GM12878 (cell line): ENCODE measurements at regions not wholly inside any gene's neighbourhood (a gene's known extent, or its start where the extent isn't known, plus 50 kb on each side); places are given as distances from the start of the nearest gene placed in this dataset.

ENCODE experiments used
- ATAC-seq: fragments of 200-7000 bp; cut with Tn5 transposase; 3 replicates; pipeline ENCODE4 v1.9.1; 2020; ENCODE audit warnings: mild to moderate bottlenecking, moderate library complexity
- BruUV-seq: library from RNA; stranded (reverse); fragments of 400-500 nt; replicated peaks from 2 replicates; lab custom pipeline; 2021; lab: Mats Ljungman, UMichigan
- CTCF ChIA-PET: fragments of 300-600 bp; sonication (Branson Sonifier 250); formaldehyde crosslinking; extraction: SDS; loops from one replicate; lab custom pipeline; 2021; ENCODE audit warnings: inconsistent platforms; lab: Yijun Ruan, JAX
- POLR2A ChIA-PET: fragments of 350-600 bp; formaldehyde crosslinking; extraction: SDS; loops from one replicate; lab custom pipeline; 2021; ENCODE audit warnings: inconsistent platforms; lab: Charles Lee
- RAD21 ChIA-PET: fragments of 300-600 bp; sonication (Branson Sonifier 250); formaldehyde crosslinking; loops from one replicate; lab custom pipeline; 2023; ENCODE audit warnings: antibody characterized with exemption; ENCODE audit not compliant: unreplicated experiment; lab: Charles Lee
- SMC1A ChIA-PET: fragments of 300-600 bp; sonication (Branson Sonifier 250); formaldehyde crosslinking; loops from one replicate; lab custom pipeline; 2023; ENCODE audit not compliant: unreplicated experiment, uncharacterized antibody; lab: Charles Lee
- DNase-seq: peaks from one replicate; pipeline ENCODE4 v3.0.0-alpha.2; 2011; ENCODE audit warnings: low read depth, low spot score
- FAIRE-seq: peaks from 3 replicates; lab custom pipeline; 2011; peaks lifted over from hg19 to GRCh38; lab: Jason Lieb, UNC
- H2AFZ ChIP-seq: 2 replicates; pipeline ENCODE4 v1.6.0; 2011; ENCODE audit warnings: low read depth, low read length, control low read depth; ENCODE audit not compliant: control insufficient read depth
- H3K27ac ChIP-seq: 2 replicates; pipeline ENCODE4 v1.5.1; 2011; ENCODE audit warnings: control low read depth; ENCODE audit not compliant: control insufficient read depth, insufficient read depth
- H3K27me3 ChIP-seq, 2 experiments: replicated peaks in 1 of 2; 2 replicates each; pipeline versions ENCODE4 v1.6.0 to v1.6.1; 2011; ENCODE audit warnings: low read length in 1 of 2; ENCODE audit not compliant: control insufficient read depth in 2 of 2, insufficient read depth in 2 of 2
- H3K36me3 ChIP-seq, 2 experiments: 2 replicates each; pipeline ENCODE4 v1.5.1; 2011; ENCODE audit warnings: low read length in 1 of 2; ENCODE audit not compliant: control insufficient read depth in 2 of 2, insufficient read depth in 2 of 2
- H3K4me1 ChIP-seq: 2 replicates; pipeline ENCODE4 v1.6.1; 2011; ENCODE audit warnings: mild to moderate bottlenecking, low read length, moderate library complexity, mixed read lengths; ENCODE audit not compliant: control insufficient read depth, insufficient read depth
- H3K4me2 ChIP-seq: 2 replicates; pipeline ENCODE4 v1.6.0; 2011; ENCODE audit warnings: control low read depth; ENCODE audit not compliant: control insufficient read depth, insufficient read depth
- H3K4me3 ChIP-seq: fragments of 200-600 bp; sonication (generic); 2 replicates; pipeline ENCODE4 v1.5.1; 2016
- H3K79me2 ChIP-seq: 2 replicates; pipeline ENCODE4 v1.6.0; 2011; ENCODE audit warnings: low read length; ENCODE audit not compliant: control insufficient read depth, insufficient read depth
- H3K9ac ChIP-seq: 2 replicates; pipeline ENCODE4 v1.8.0; 2011; ENCODE audit warnings: low read length, control low read depth, mixed read lengths; ENCODE audit not compliant: control insufficient read depth, insufficient read depth
- H3K9me3 ChIP-seq: replicated peaks from 3 replicates; pipeline ENCODE4 v1.5.1; 2011; ENCODE audit warnings: mild to moderate bottlenecking, low read length; ENCODE audit not compliant: control insufficient read depth, insufficient read depth
- H4K20me1 ChIP-seq: 2 replicates; pipeline ENCODE4 v1.6.0; 2011; ENCODE audit not compliant: control insufficient read depth, insufficient read depth
- BRCA1 ChIP-seq: IDR thresholded peaks from 2 replicates; pipeline ENCODE4 v1.6.1; 2011; ENCODE audit warnings: low read depth, low read length, improper control_type of control experiment
- CBX5 ChIP-seq: sonication (generic); IDR thresholded peaks from 2 replicates; pipeline ENCODE4 v1.6.1; 2016; ENCODE audit warnings: low read depth, moderate library complexity, mild to moderate bottlenecking, inconsistent platforms
- E4F1 ChIP-seq: fragments of 450-650 bp; IDR thresholded peaks from 2 replicates; pipeline ENCODE4 v1.6.1; 2018; ENCODE audit warnings: borderline replicate concordance, mild to moderate bottlenecking; ENCODE audit not compliant: partially characterized antibody
- PML ChIP-seq: IDR thresholded peaks from 2 replicates; pipeline ENCODE4 v1.6.1; 2012; ENCODE audit warnings: low read length, inconsistent platforms
- POLR2AphosphoS2 ChIP-seq: IDR thresholded peaks from 2 replicates; pipeline ENCODE4 v1.6.1; 2011; ENCODE audit warnings: low read depth, mild to moderate bottlenecking, low read length, improper control_type of control experiment, moderate library complexity
- POLR2AphosphoS5 ChIP-seq: IDR thresholded peaks from 2 replicates; pipeline ENCODE4 v1.6.1; 2011; ENCODE audit warnings: mild to moderate bottlenecking, low read length, inconsistent platforms
- RCOR1 ChIP-seq: conservative IDR thresholded peaks from 2 replicates; pipeline ENCODE4 v1.6.1; 2012; ENCODE audit warnings: low read depth, low read length, improper control_type of control experiment
- SIX5 ChIP-seq: IDR thresholded peaks from 2 replicates; pipeline ENCODE4 v1.6.1; 2011; ENCODE audit warnings: mild to moderate bottlenecking, low read depth, low read length, moderate library complexity; ENCODE audit not compliant: severe bottlenecking
- SMAD1 ChIP-seq: fragments of 450-650 bp; IDR thresholded peaks from 2 replicates; pipeline ENCODE4 v1.6.1; 2018; ENCODE audit warnings: mild to moderate bottlenecking, low read depth; ENCODE audit not compliant: partially characterized antibody
- SP1 ChIP-seq: IDR thresholded peaks from one replicate; pipeline ENCODE4 v1.6.1; 2011; ENCODE audit warnings: low read depth, low read length
- SREBF1 ChIP-seq: IDR thresholded peaks from 2 replicates; pipeline ENCODE4 v1.6.1; 2012; ENCODE audit warnings: mild to moderate bottlenecking, low read length
- SREBF2 ChIP-seq: IDR thresholded peaks from 2 replicates; pipeline ENCODE4 v1.6.1; 2012; ENCODE audit warnings: mild to moderate bottlenecking, low read length
- TCF7 ChIP-seq: IDR thresholded peaks from 2 replicates; pipeline ENCODE4 v1.6.1; 2014; ENCODE audit warnings: antibody characterized with exemption, borderline replicate concordance
- YBX1 ChIP-seq: fragments of 450-650 bp; IDR thresholded peaks from 2 replicates; pipeline ENCODE4 v1.6.1; 2016; ENCODE audit warnings: antibody characterized with exemption
- WGBS: methylation state at CpG from one replicate; pipeline ENCODE4 v1.1.6; 2016; ENCODE audit warnings: low lambda C conversion rate; ENCODE audit not compliant: insufficient replicate concordance, insufficient coverage; ENCODE audit errors: missing lambda C conversion rate; 5-methylcytosine and 5-hydroxymethylcytosine counted together
- in situ Hi-C: fragments of 300-500 bp; cut with MboI; formaldehyde crosslinking; loops from 9 replicates; pipeline ENCODE4 v1.14.3; 2018; ENCODE audit warnings: mixed read lengths
- intact Hi-C: fragments of 100-400 bp; cut with micrococcal nuclease; formaldehyde crosslinking; loops from one replicate; pipeline ENCODE4 v1.14.2; 2022; ENCODE audit not compliant: unreplicated experiment

GRCh38 chr12:115264605-115265004 lies 580.6 kb upstream of the TBX3 start:
- TF ChIP-seq PML: no peak
- no peak for TF ChIP-seq RCOR1
- no peak for TF ChIP-seq SMAD1
- no peak for TF ChIP-seq POLR2AphosphoS5
- TF ChIP-seq E4F1: no peak
- no peak for TF ChIP-seq TCF7
- TF ChIP-seq POLR2AphosphoS2: no peak
- no peak for TF ChIP-seq SP1
- TF ChIP-seq SIX5: no peak
- no peak for TF ChIP-seq CBX5
- no peak for TF ChIP-seq SREBF2
- no peak for TF ChIP-seq BRCA1
- no peak for TF ChIP-seq SREBF1
- TF ChIP-seq YBX1: no peak
- Histone ChIP-seq H3K4me2 (no peak overlapping the region), H3K36me3 (no peaks in the 10 kb centered on the region), H3K4me1 (no peaks in the 10 kb centered on the region), H3K27ac (no peak overlapping the region), H3K9ac (no peak overlapping the region), H4K20me1 (no peaks in the 10 kb centered on the region), H3K79me2 (no peaks in the 10 kb centered on the region), H3K9me3 (no peaks in the 10 kb centered on the region), H2AFZ (no peak overlapping the region), H3K27me3 (no peaks in the 10 kb centered on the region), H3K4me3 (no peak overlapping the region)
- ATAC-seq (no peak), DNase-seq (no peak), FAIRE-seq (no peak)
- in situ Hi-C loops (no loop called here), intact Hi-C loops (no loop called here)
- CTCF ChIA-PET: no interaction called here
- POLR2A ChIA-PET: no interaction called here
- SMC1A ChIA-PET: no interaction called here
- 40% methylated on average over 6 of the region's 6 CpGs for WGBS
- RAD21 ChIA-PET: interaction anchor here (1.5 kb wide), 1 partner anchor 17 kb away, joined by 3 read pairs; no protein-coding TSS in a partner anchor
- BruUV-seq: no TSS peak
